NT2/D1 (cell line): ENCODE measurements at regions not wholly inside any gene's neighbourhood (a gene's known extent, or its start where the extent isn't known, plus 50 kb on each side); places are given as distances from the start of the nearest gene placed in this dataset.

Source experiments
- DNase-seq: peaks from one replicate; pipeline ENCODE4 v3.0.0-alpha.2; 2011; ENCODE audit warnings: low read depth, low spot score
- H3K27me3 ChIP-seq: 2 replicates; pipeline ENCODE4 v1.6.0; 2011; ENCODE audit warnings: mild to moderate bottlenecking; ENCODE audit not compliant: insufficient read length, insufficient read depth
- H3K36me3 ChIP-seq: 2 replicates; pipeline ENCODE4 v1.6.1; 2011; ENCODE audit warnings: mild to moderate bottlenecking, low read length, mixed read lengths; ENCODE audit not compliant: insufficient read depth, insufficient read length
- H3K4me1 ChIP-seq: 2 replicates; pipeline ENCODE4 v1.5.1; 2011; ENCODE audit not compliant: insufficient read depth, insufficient read length
- H3K4me3 ChIP-seq: 2 replicates; pipeline ENCODE4 v1.5.1; 2011; ENCODE audit warnings: low read depth; ENCODE audit not compliant: insufficient read length
- H3K9ac ChIP-seq: 2 replicates; pipeline ENCODE4 v1.6.0; 2011; ENCODE audit warnings: low read depth; ENCODE audit not compliant: insufficient read length
- H3K9me3 ChIP-seq: 2 replicates; pipeline ENCODE4 v1.5.1; 2011; ENCODE audit warnings: mild to moderate bottlenecking, low read length; ENCODE audit not compliant: insufficient read depth
- SUZ12 ChIP-seq: IDR thresholded peaks from 2 replicates; pipeline ENCODE4 v1.6.1; 2011; ENCODE audit not compliant: insufficient read length, insufficient read depth; ENCODE audit errors: extremely low read depth
- YY1 ChIP-seq: IDR thresholded peaks from 2 replicates; pipeline ENCODE4 v1.6.1; 2011; ENCODE audit not compliant: insufficient read length, insufficient read depth
- ZNF274 ChIP-seq: IDR thresholded peaks from 2 replicates; pipeline ENCODE4 v1.6.1; 2011; ENCODE audit warnings: mild to moderate bottlenecking, low read depth, low read length

DNA sequence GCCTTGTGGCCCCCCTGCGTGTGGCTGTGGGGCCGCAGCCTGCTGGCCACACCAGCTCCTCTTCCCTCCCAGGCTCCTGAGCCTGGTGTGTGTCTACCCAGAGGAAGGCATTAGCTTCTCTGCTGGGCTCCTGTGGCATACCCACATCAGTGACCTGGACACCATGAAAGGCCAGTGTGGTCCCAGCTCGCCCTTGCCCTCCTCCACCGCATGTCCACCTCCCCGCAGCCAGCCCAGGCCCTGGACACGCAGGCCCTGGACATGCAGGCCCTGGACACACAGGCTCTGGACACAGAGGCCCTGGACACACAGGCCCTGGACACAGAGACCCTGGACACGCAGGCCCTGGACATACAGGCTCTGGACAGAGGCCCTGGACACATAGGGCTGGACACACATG is 153.4 kb upstream of the PPP1R26 start:
- Histone ChIP-seq H3K36me3 (no peaks in the 10 kb centered on the region), H3K9ac (no peak overlapping the region), H3K9me3 (peaks cover 37% of the 10 kb centered on the region; the same call in 1 of the 2 replicates), H3K4me3 (no peak overlapping the region), H3K27me3 (no peaks in the 10 kb centered on the region), H3K4me1 (no peaks in the 10 kb centered on the region)
- DNase-seq = no peak
- TF ChIP-seq SUZ12 (no peak), YY1 (no peak), ZNF274 (no peak)

DNA sequence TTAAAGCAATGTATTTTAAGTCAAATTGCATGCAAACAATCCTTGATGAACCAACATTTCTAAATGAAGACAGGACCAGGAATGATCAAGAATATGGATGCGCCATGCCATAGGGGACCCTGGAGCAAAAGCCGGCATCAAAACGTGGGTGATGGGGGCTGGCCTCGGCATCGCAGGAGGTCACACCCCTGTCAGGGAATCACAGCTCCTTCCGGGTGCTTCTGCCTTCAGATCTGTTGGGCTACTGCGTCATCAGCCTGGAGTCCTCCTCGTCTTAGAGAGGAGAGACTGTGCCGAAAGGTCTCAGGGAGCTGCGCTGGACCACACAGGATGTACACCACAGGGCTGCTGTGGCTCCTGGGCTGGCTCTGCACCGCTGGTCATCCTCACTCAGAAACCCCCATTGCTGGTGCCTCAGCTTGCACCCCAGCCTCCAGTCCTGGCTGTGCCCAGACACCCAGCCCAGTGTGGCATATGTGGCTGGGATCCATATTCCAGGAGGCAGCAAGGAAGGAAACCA is 152.9 kb upstream of the PPP1R26 start:
- TF ChIP-seq SUZ12 (no peak), ZNF274 (no peak), YY1 (no peak)
- H3K4me3 ChIP-seq = no peak overlapping the region
- H3K4me1 ChIP-seq = no peaks in the 10 kb centered on the region
- DNase-seq = no peak
- no peak overlapping the region for H3K9ac ChIP-seq
- H3K27me3 ChIP-seq = no peaks in the 10 kb centered on the region
- H3K36me3 ChIP-seq = no peaks in the 10 kb centered on the region
- peaks cover 37% of the 10 kb centered on the region; the same call in 1 of the 2 replicates for H3K9me3 ChIP-seq

DNA sequence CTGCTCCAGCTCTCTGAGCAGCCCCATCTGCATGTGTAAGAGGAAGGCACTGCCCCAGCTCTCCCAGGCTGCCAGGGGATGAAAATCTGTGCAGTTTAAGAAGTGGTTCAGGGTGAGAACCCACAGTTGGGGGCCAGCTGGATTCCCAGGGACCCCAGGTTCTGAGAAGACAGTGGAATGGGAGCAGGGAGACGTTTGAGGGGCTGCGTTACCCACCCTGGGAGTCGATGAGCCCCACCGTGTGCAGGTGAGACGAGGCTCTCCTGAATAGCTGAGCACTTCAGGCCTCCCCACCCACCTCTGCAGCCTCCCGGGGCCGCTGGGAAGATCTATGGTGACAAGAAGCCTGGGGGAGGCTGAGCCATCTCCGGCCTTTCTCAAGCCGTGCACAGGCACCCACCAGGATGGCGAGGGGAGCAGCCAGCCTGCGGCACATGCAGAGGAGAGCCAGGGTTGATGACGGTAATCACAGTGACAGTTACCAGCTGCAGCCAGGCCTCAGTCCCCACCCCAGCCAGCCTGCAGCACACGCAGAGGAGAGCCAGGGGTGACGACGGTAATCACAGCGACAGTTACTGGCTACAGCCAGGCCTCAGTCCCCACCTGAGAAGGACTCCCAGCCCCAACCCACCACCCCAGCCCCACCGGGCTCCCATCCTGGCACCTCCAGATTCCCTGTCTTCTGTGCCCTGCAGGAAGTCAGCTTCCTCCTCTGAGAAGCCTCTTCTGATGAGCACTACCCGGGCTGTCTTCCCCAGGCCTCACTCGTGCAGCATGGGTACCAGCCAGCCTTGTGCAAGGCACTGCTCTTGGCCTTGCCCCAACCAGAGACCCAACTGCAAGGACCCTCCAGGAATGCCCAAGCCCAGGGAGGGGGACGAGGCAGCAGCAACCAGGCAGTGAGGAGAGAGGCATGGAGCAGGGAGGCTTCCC is 150.8 kb upstream of the PPP1R26 start:
- Histone ChIP-seq H3K4me1 (peaks cover 2% of the 10 kb centered on the region), H3K4me3 (no peak overlapping the region), H3K27me3 (no peaks in the 10 kb centered on the region), H3K9me3 (peaks cover 23% of the 10 kb centered on the region; the same call in 1 of the 2 replicates), H3K9ac (no peak overlapping the region), H3K36me3 (no peaks in the 10 kb centered on the region)
- TF ChIP-seq SUZ12 (no peak), YY1 (no peak), ZNF274 (no peak)
- no peak for DNase-seq

DNA sequence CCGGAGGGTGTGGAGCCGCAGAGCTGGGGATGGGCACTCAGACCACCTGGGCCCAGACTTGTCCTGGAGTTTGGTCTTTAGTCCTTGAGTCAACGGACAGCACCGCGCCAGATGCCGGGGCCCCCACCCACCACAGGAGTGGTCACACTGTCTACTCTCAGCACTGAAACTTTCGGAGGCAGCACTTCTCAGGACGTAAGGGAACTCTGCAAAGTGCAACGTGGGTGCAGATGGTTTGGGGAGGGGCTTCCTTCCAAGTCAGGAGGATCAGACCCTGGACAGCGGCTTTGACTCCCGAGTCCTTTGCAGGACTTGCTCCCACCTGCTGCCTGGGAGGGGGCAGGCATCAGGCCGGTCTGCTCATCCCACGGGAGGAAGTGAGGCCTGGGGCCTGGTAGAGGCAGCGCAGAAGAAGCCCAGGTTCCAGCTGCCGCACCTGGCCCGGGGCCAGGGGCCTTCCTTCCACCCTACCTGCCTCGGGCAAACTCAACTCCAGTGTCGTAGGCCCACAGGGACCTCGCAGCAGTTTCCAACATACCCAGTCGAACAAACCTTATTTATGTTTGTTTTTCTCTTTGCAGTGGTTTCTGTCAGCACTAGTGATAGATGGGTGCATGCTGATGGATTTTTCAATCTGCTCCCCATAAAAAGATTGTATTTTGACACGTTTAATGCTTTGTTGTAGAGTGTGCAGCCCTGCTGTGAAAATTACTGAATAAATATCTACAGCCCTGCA is 149.8 kb upstream of the PPP1R26 start:
- no peaks in the 10 kb centered on the region for H3K36me3 ChIP-seq
- H3K4me3 ChIP-seq = no peak overlapping the region
- H3K4me1 ChIP-seq = peaks cover 2% of the 10 kb centered on the region
- no peak for DNase-seq
- H3K9me3 ChIP-seq = peaks cover 19% of the 10 kb centered on the region; the same call in 1 of the 2 replicates
- TF ChIP-seq SUZ12 (no peak), ZNF274 (no peak), YY1 (no peak)
- H3K9ac ChIP-seq = no peak overlapping the region
- no peaks in the 10 kb centered on the region for H3K27me3 ChIP-seq

DNA sequence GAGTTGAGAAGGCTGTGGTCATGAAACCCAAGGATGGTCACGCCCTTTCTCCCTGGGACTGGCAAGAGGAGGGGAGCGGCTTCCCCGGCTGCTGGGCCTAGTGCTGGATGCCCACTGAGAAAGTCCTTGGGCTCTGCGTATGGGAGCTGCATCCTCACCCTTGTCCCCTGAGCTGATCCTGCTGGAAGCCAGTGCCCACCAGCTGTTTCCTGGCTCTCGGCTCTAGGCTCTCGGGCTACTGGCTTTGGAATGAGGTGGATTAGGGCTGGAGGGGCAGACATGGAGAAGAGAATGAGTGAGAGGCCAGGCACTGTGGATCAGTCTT is 149.3 kb upstream of the PPP1R26 start:
- TF ChIP-seq ZNF274 (no peak), SUZ12 (no peak), YY1 (no peak)
- Histone ChIP-seq H3K9me3 (peaks cover 19% of the 10 kb centered on the region; the same call in 1 of the 2 replicates), H3K4me3 (no peak overlapping the region), H3K9ac (no peak overlapping the region), H3K36me3 (no peaks in the 10 kb centered on the region), H3K27me3 (no peaks in the 10 kb centered on the region), H3K4me1 (peaks cover 2% of the 10 kb centered on the region)
- no peak for DNase-seq

DNA sequence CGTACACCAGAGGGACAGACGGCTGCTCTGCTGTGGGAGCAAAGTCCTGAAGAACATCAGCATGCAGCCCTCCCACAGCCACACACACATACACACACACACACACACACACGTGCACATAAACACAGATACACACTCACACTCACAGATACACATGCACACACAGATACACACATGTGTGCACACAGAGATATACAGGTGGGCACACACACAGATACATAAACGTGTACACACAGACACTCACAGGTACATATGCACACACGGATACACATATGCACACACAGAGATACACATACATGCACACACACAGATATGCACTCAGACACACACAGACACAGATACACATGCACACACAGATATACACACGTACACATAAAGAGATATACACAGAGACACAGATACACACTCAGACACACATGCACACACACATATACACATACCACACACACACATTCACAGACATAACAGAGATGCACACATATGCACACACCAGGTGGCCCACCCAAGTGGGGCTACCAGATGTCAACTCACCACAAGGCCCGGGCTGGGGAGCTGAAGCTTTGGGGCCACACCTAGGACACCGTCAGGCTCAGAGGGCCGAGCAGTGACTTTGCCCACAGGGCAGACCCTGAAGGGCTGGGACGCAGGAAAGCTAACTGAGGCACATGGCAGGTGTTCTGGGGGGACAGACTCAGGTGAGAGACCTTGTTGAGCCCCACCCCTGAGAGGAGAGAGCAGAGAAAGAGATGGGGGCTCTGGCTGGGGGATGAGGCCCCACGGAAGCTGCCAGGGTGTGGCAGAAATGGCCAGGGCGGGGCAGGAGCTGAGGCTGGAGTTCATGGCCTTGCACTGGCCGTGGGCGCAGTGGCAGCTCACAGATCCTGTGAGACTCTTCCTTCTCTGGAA is 148.6 kb upstream of the PPP1R26 start:
- H3K36me3 ChIP-seq = no peaks in the 10 kb centered on the region
- peaks cover 19% of the 10 kb centered on the region; the same call in 1 of the 2 replicates for H3K9me3 ChIP-seq
- no peak for DNase-seq
- H3K9ac ChIP-seq = no peak overlapping the region
- no peak for TF ChIP-seq SUZ12
- no peak for TF ChIP-seq ZNF274
- no peak for TF ChIP-seq YY1
- no peak overlapping the region for H3K4me3 ChIP-seq
- H3K4me1 ChIP-seq = peaks cover 2% of the 10 kb centered on the region
- no peaks in the 10 kb centered on the region for H3K27me3 ChIP-seq
